ENCODE measurements at regions not wholly inside any gene's neighbourhood (a gene's known extent, or its start where the extent isn't known, plus 50 kb on each side); places are given as distances from the start of the nearest gene placed in this dataset.

DNA sequence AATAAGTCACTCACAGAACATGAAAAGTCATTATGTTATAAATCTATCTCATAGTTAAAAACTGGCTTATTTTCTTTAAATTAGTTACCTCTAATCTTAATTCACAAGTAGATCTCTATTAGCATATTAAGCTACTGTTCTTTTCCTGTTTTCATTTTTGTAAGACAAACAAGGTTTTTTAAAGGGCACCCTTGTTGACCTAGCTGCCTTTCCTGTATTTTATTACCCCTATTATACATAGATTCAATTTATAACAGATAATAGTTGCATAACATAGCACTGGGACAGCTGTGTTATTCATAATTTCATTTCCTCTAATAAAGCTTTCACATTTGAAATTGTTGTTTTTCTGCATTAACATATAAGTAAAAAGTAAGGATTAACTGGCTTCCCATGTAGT, 1500.7 kb upstream of the FLRT2 start (continued):
- TF ChIP-seq ARID4B (CRISPR knock-in tag; IDR thresholded peaks at IDR 0.05; ENCODE audit: borderline replicate concordance) = no peak
- TF ChIP-seq ERG (CRISPR knock-in tag; IDR thresholded peaks at IDR 0.05) = no peak
- TF ChIP-seq ZBTB21 (CRISPR knock-in tag; IDR thresholded peaks at IDR 0.05; ENCODE audit: borderline replicate concordance) = no peak
- no peak for TF ChIP-seq SMAD3 (CRISPR knock-in tag; IDR thresholded peaks at IDR 0.05; ENCODE audit: borderline replicate concordance)
- no peak for TF ChIP-seq TCF7 (CRISPR knock-in tag; IDR thresholded peaks at IDR 0.05; ENCODE audit: low read depth)
- no peak for TF ChIP-seq PRRX2 (CRISPR knock-in tag; IDR thresholded peaks at IDR 0.05)

DNA sequence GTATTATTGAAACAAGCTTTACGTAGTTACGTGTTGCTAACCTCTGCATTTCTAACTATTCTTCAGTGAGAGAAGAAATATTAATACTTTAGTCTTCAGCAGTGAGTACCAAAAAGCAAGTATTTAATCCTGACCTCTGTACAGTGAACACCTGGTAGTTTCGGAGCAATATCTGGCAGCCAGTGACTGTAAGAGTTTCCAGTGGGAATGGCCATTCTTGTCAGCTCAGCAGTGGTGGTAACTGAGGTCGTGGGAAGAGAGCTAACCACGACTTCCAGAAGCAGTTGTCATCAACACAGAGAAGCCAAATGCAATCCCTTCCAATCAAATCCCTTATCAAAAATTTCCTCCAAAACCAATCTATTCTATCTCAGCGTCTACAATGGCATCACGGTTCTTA, 1500.2 kb upstream of the FLRT2 start:
- Mint-ChIP-seq H3K9me3 (0 out of 2 replicates have a peak, but pooled peaks cover 6% of the 10 kb centered on the region), H3K4me1 (peaks cover 7% of the 10 kb centered on the region; the same call in 1 of the 2 replicates), H3K36me3 (no peaks in the 10 kb centered on the region), H3K4me3 (no peak overlapping the region), H3K27ac (no peak overlapping the region), H3K27me3 (ENCODE audit: low read depth) (no peaks in the 10 kb centered on the region)
- ChIA-PET POLR2A (no interaction called here), CTCF (interaction anchor here (0.5 to 0.6 kb wide), 2 partner anchors 299 to 1089 kb away, joined by 3 read pairs; no protein-coding TSS in a partner anchor)
- no peak for ATAC-seq
- DNase-seq (ENCODE audit: low spot score) = no peak
- TF ChIP-seq ZSCAN18 (CRISPR knock-in tag; IDR thresholded peaks at IDR 0.05) (no peak), JUN (CRISPR knock-in tag; IDR thresholded peaks at IDR 0.05) (no peak), CTCF (IDR thresholded peaks at IDR 0.05) (no peak), SMAD3 (CRISPR knock-in tag; IDR thresholded peaks at IDR 0.05; ENCODE audit: borderline replicate concordance) (no peak), PRRX2 (CRISPR knock-in tag; IDR thresholded peaks at IDR 0.05) (no peak), ZBTB21 (CRISPR knock-in tag; IDR thresholded peaks at IDR 0.05; ENCODE audit: borderline replicate concordance) (no peak), CBFB (CRISPR knock-in tag; IDR thresholded peaks at IDR 0.05; ENCODE audit: low read depth) (no peak), ETV6 (CRISPR knock-in tag; IDR thresholded peaks at IDR 0.05) (no peak), NFATC4 (CRISPR knock-in tag; IDR thresholded peaks at IDR 0.05) (no peak), MXD4 (CRISPR knock-in tag; IDR thresholded peaks at IDR 0.05; ENCODE audit: borderline replicate concordance) (no peak), ZNF423 (CRISPR knock-in tag; IDR thresholded peaks at IDR 0.05) (no peak), GRHL2 (CRISPR knock-in tag; IDR thresholded peaks at IDR 0.05; ENCODE audit: insufficient replicate concordance, severe bottlenecking) (no peak)
- TF ChIP-seq, protein P1, sequence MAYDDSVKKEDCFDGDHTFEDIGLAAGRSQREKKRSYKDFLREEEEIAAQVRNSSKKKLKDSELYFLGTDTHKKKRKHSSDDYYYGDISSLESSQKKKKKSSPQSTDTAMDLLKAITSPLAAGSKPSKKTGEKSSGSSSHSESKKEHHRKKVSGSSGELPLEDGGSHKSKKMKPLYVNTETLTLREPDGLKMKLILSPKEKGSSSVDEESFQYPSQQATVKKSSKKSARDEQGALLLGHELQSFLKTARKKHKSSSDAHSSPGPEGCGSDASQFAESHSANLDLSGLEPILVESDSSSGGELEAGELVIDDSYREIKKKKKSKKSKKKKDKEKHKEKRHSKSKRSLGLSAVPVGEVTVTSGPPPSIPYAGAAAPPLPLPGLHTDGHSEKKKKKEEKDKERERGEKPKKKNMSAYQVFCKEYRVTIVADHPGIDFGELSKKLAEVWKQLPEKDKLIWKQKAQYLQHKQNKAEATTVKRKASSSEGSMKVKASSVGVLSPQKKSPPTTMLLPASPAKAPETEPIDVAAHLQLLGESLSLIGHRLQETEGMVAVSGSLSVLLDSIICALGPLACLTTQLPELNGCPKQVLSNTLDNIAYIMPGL (CRISPR knock-in tag; IDR thresholded peaks at IDR 0.05) = no peak
- TF ChIP-seq, protein P2, sequence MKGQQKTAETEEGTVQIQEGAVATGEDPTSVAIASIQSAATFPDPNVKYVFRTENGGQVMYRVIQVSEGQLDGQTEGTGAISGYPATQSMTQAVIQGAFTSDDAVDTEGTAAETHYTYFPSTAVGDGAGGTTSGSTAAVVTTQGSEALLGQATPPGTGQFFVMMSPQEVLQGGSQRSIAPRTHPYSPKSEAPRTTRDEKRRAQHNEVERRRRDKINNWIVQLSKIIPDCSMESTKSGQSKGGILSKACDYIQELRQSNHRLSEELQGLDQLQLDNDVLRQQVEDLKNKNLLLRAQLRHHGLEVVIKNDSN (CRISPR knock-in tag; IDR thresholded peaks at IDR 0.05) = no peak
- TF ChIP-seq, protein P3, sequence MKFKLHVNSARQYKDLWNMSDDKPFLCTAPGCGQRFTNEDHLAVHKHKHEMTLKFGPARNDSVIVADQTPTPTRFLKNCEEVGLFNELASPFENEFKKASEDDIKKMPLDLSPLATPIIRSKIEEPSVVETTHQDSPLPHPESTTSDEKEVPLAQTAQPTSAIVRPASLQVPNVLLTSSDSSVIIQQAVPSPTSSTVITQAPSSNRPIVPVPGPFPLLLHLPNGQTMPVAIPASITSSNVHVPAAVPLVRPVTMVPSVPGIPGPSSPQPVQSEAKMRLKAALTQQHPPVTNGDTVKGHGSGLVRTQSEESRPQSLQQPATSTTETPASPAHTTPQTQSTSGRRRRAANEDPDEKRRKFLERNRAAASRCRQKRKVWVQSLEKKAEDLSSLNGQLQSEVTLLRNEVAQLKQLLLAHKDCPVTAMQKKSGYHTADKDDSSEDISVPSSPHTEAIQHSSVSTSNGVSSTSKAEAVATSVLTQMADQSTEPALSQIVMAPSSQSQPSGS (CRISPR knock-in tag; IDR thresholded peaks at IDR 0.05; ENCODE audit: borderline replicate concordance, low read depth) = no peak
- TF ChIP-seq, protein P4, sequence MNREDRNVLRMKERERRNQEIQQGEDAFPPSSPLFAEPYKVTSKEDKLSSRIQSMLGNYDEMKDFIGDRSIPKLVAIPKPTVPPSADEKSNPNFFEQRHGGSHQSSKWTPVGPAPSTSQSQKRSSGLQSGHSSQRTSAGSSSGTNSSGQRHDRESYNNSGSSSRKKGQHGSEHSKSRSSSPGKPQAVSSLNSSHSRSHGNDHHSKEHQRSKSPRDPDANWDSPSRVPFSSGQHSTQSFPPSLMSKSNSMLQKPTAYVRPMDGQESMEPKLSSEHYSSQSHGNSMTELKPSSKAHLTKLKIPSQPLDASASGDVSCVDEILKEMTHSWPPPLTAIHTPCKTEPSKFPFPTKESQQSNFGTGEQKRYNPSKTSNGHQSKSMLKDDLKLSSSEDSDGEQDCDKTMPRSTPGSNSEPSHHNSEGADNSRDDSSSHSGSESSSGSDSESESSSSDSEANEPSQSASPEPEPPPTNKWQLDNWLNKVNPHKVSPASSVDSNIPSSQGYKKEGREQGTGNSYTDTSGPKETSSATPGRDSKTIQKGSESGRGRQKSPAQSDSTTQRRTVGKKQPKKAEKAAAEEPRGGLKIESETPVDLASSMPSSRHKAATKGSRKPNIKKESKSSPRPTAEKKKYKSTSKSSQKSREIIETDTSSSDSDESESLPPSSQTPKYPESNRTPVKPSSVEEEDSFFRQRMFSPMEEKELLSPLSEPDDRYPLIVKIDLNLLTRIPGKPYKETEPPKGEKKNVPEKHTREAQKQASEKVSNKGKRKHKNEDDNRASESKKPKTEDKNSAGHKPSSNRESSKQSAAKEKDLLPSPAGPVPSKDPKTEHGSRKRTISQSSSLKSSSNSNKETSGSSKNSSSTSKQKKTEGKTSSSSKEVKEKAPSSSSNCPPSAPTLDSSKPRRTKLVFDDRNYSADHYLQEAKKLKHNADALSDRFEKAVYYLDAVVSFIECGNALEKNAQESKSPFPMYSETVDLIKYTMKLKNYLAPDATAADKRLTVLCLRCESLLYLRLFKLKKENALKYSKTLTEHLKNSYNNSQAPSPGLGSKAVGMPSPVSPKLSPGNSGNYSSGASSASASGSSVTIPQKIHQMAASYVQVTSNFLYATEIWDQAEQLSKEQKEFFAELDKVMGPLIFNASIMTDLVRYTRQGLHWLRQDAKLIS (CRISPR knock-in tag; IDR thresholded peaks at IDR 0.05; ENCODE audit: borderline replicate concordance) = no peak

All from WTC11 (cell line).